Trophoblast cell (in vitro differentiated cells and primary cell): ENCODE measurements at regions not wholly inside any gene's neighbourhood (a gene's known extent, or its start where the extent isn't known, plus 50 kb on each side); places are given as distances from the start of the nearest gene placed in this dataset.

Experiments used
- DNase-seq, 2 donors: peaks; one replicate each; pipeline ENCODE4 v3.0.0-alpha.2; 2016
- H2AFZ ChIP-seq: 2 replicates; pipeline ENCODE4 v1.6.1; 2013; ENCODE audit warnings: low read length, moderate library complexity, mild to moderate bottlenecking; ENCODE audit not compliant: insufficient read depth, poor library complexity
- H2AK5ac ChIP-seq: 2 replicates; pipeline ENCODE4 v1.6.1; 2013; ENCODE audit warnings: mild to moderate bottlenecking, low read length
- H2BK120ac ChIP-seq: 2 replicates; pipeline ENCODE4 v1.6.1; 2013; ENCODE audit warnings: low read length, mild to moderate bottlenecking, moderate library complexity; ENCODE audit not compliant: insufficient read depth, poor library complexity
- H2BK12ac ChIP-seq: 2 replicates; pipeline ENCODE4 v1.6.1; 2013; ENCODE audit warnings: mild to moderate bottlenecking, low read length, moderate library complexity
- H2BK5ac ChIP-seq: 2 replicates; pipeline ENCODE4 v1.6.1; 2013; ENCODE audit warnings: low read length, low read depth, moderate library complexity, mild to moderate bottlenecking; ENCODE audit not compliant: poor library complexity
- H3K14ac ChIP-seq: 2 replicates; pipeline ENCODE4 v1.6.1; 2013; ENCODE audit warnings: mild to moderate bottlenecking, low read length
- H3K18ac ChIP-seq: 2 replicates; pipeline ENCODE4 v1.6.1; 2013; ENCODE audit warnings: mild to moderate bottlenecking, low read length
- H3K23ac ChIP-seq: 2 replicates; pipeline ENCODE4 v1.6.1; 2013; ENCODE audit warnings: low read length
- H3K27ac ChIP-seq: 2 replicates; pipeline ENCODE4 v1.5.1; 2013; ENCODE audit warnings: low read depth, mild to moderate bottlenecking, inconsistent platforms, low read length, moderate library complexity
- H3K27me3 ChIP-seq: 2 replicates; pipeline ENCODE4 v1.6.1; 2013; ENCODE audit warnings: inconsistent platforms, mild to moderate bottlenecking, low read length, moderate library complexity; ENCODE audit not compliant: insufficient read depth
- H3K36me3 ChIP-seq, 2 experiments: 1 replicate in 1 of 2; 2 replicates in 1 of 2; pipeline ENCODE4 v1.6.1; 2013; ENCODE audit warnings: low read length in 2 of 2, mild to moderate bottlenecking in 2 of 2, moderate library complexity in 1 of 2; ENCODE audit not compliant: insufficient read depth in 2 of 2, control insufficient read depth in 1 of 2
- H3K4ac ChIP-seq: 2 replicates; pipeline ENCODE4 v1.6.1; 2013; ENCODE audit warnings: low read depth, mild to moderate bottlenecking, low read length, moderate library complexity
- H3K4me1 ChIP-seq, 2 experiments: 1 replicate in 1 of 2; 2 replicates in 1 of 2; pipeline ENCODE4 v1.6.1; 2013; ENCODE audit warnings: low read length in 2 of 2, mild to moderate bottlenecking in 2 of 2, moderate library complexity in 1 of 2; ENCODE audit not compliant: insufficient read depth in 2 of 2, control insufficient read depth in 1 of 2
- H3K4me2 ChIP-seq: 2 replicates; pipeline ENCODE4 v1.6.1; 2013; ENCODE audit warnings: inconsistent platforms, mild to moderate bottlenecking, low read length, moderate library complexity
- H3K4me3 ChIP-seq: 2 replicates; pipeline ENCODE4 v1.5.1; 2013; ENCODE audit warnings: mild to moderate bottlenecking, low read depth, low read length, inconsistent platforms
- H3K79me1 ChIP-seq: one replicate; pipeline ENCODE4 v1.6.1; 2013; ENCODE audit warnings: low read length
- H3K79me2 ChIP-seq: 2 replicates; pipeline ENCODE4 v1.6.1; 2013; ENCODE audit warnings: low read length, mild to moderate bottlenecking; ENCODE audit not compliant: control insufficient read depth, insufficient read depth, poor library complexity
- H3K9ac ChIP-seq: 2 replicates; pipeline ENCODE4 v1.6.1; 2013; ENCODE audit warnings: mild to moderate bottlenecking, low read length
- H3K9me3 ChIP-seq: 2 replicates; pipeline ENCODE4 v1.6.1; 2013; ENCODE audit warnings: low read depth, mild to moderate bottlenecking, control low read depth, inconsistent platforms, low read length; ENCODE audit not compliant: insufficient read depth
- H4K12ac ChIP-seq: 2 replicates; pipeline ENCODE4 v1.6.1; 2013; ENCODE audit warnings: low read depth, mild to moderate bottlenecking, low read length, moderate library complexity
- H4K8ac ChIP-seq: 2 replicates; pipeline ENCODE4 v1.6.1; 2013; ENCODE audit warnings: low read depth, mild to moderate bottlenecking, low read length, moderate library complexity
- H4K91ac ChIP-seq: one replicate; pipeline ENCODE4 v1.6.1; 2013; ENCODE audit warnings: low read depth, mild to moderate bottlenecking, low read length, moderate library complexity
- WGBS: extraction: QIAGEN DNeasy Blood & Tissue Kit; methylation state at CpG from one replicate; pipeline ENCODE4 v1.1.7; 2013; ENCODE audit warnings: missing lambda C conversion rate; ENCODE audit not compliant: insufficient read length, insufficient coverage; ENCODE audit errors: extremely low coverage; 5-methylcytosine and 5-hydroxymethylcytosine counted together

- H2BK120ac ChIP-seq = no peak overlapping the region
- H3K4me3 ChIP-seq = no peak overlapping the region
- no peak overlapping the region for H3K9ac ChIP-seq
- H3K18ac ChIP-seq = no peak overlapping the region
- no peak overlapping the region for H2AK5ac ChIP-seq
- H3K4me1 ChIP-seq = peaks cover 0 to 6% of the 10 kb centered on the region in 2 experiments
- 100% methylated on average over 1 of the region's 4 CpGs for WGBS
- no peak overlapping the region for H2AFZ ChIP-seq
- H3K79me1 ChIP-seq = peaks cover 2% of the 10 kb centered on the region
- H3K79me2 ChIP-seq = no peaks in the 10 kb centered on the region
- no peak overlapping the region for H4K91ac ChIP-seq
- H2BK5ac ChIP-seq = no peak overlapping the region
- H2BK12ac ChIP-seq = no peak overlapping the region
- H4K8ac ChIP-seq = no peak overlapping the region
- H3K27me3 ChIP-seq = no peaks in the 10 kb centered on the region
- no peak for DNase-seq
- H3K9me3 ChIP-seq = peaks cover 8% of the 10 kb centered on the region
- H3K4me2 ChIP-seq = no peak overlapping the region
- H3K23ac ChIP-seq = no peak overlapping the region
- no peak overlapping the region for H3K27ac ChIP-seq
- no peak overlapping the region for H3K14ac ChIP-seq
- H3K36me3 ChIP-seq = no peaks in the 10 kb centered on the region
- no peak overlapping the region for H4K12ac ChIP-seq
- H3K4ac ChIP-seq = no peak overlapping the region
Observed at GRCh38 chr10:28849821-28850220, 172.5 kb downstream of the BAMBI start.

GRCh38 chr10:28850784-28851183 lies 173.5 kb downstream of the BAMBI start:
- H4K8ac ChIP-seq = no peak overlapping the region
- no peak overlapping the region for H3K9ac ChIP-seq
- H3K14ac ChIP-seq = no peak overlapping the region
- H3K79me1 ChIP-seq = peaks cover 2% of the 10 kb centered on the region
- no peak overlapping the region for H3K4ac ChIP-seq
- H2AK5ac ChIP-seq = no peak overlapping the region
- no peaks in the 10 kb centered on the region for H3K36me3 ChIP-seq
- H2BK120ac ChIP-seq = no peak overlapping the region
- no peak overlapping the region for H3K4me3 ChIP-seq
- no peak overlapping the region for H2AFZ ChIP-seq
- H3K18ac ChIP-seq = no peak overlapping the region
- no peaks in the 10 kb centered on the region for H3K27me3 ChIP-seq
- H2BK5ac ChIP-seq = no peak overlapping the region
- H3K4me2 ChIP-seq = no peak overlapping the region
- H3K9me3 ChIP-seq = peaks cover 2% of the 10 kb centered on the region
- WGBS = no CpG with 5 or more reads among the region's 6 CpGs
- H3K27ac ChIP-seq = no peak overlapping the region
- DNase-seq = no peak
- no peak overlapping the region for H4K12ac ChIP-seq
- no peak overlapping the region for H2BK12ac ChIP-seq
- H4K91ac ChIP-seq = no peak overlapping the region
- H3K4me1 ChIP-seq = peaks cover 0 to 6% of the 10 kb centered on the region in 2 experiments
- H3K79me2 ChIP-seq = no peaks in the 10 kb centered on the region
- H3K23ac ChIP-seq = no peak overlapping the region

GRCh38 chr10:28853195-28853594 lies 175.9 kb downstream of the BAMBI start:
- no peak overlapping the region for H4K91ac ChIP-seq
- H3K79me1 ChIP-seq = peaks cover 2% of the 10 kb centered on the region
- no peak overlapping the region for H2BK120ac ChIP-seq
- H2BK12ac ChIP-seq = no peak overlapping the region
- H3K36me3 ChIP-seq = no peaks in the 10 kb centered on the region
- H3K4me1 ChIP-seq = peaks cover 0 to 6% of the 10 kb centered on the region in 2 experiments
- no peak overlapping the region for H3K18ac ChIP-seq
- H2BK5ac ChIP-seq = no peak overlapping the region
- H2AFZ ChIP-seq = no peak overlapping the region
- no peak overlapping the region for H3K23ac ChIP-seq
- H3K4me3 ChIP-seq = no peak overlapping the region
- H3K79me2 ChIP-seq = no peaks in the 10 kb centered on the region
- no peak for DNase-seq
- no peak overlapping the region for H3K9ac ChIP-seq
- H2AK5ac ChIP-seq = no peak overlapping the region
- no peak overlapping the region for H3K27ac ChIP-seq
- no peak overlapping the region for H4K8ac ChIP-seq
- H3K9me3 ChIP-seq = peaks cover 4% of the 10 kb centered on the region
- H4K12ac ChIP-seq = no peak overlapping the region
- no peak overlapping the region for H3K4ac ChIP-seq
- H3K14ac ChIP-seq = no peak overlapping the region
- H3K4me2 ChIP-seq = no peak overlapping the region
- no CpG with 5 or more reads among the region's 5 CpGs for WGBS
- no peaks in the 10 kb centered on the region for H3K27me3 ChIP-seq

- no peak overlapping the region for H4K8ac ChIP-seq
- no peak for DNase-seq
- H2AK5ac ChIP-seq = no peak overlapping the region
- no peaks in the 10 kb centered on the region for H3K36me3 ChIP-seq
- H3K27ac ChIP-seq = no peak overlapping the region
- no peak overlapping the region for H2BK120ac ChIP-seq
- no peak overlapping the region for H3K4ac ChIP-seq
- no CpG with 5 or more reads among the region's 2 CpGs for WGBS
- no peaks in the 10 kb centered on the region for H3K79me2 ChIP-seq
- H4K91ac ChIP-seq = no peak overlapping the region
- H3K9me3 ChIP-seq = peaks cover 4% of the 10 kb centered on the region
- H2BK5ac ChIP-seq = no peak overlapping the region
- no peak overlapping the region for H2BK12ac ChIP-seq
- no peak overlapping the region for H3K4me3 ChIP-seq
- H3K18ac ChIP-seq = no peak overlapping the region
- H3K14ac ChIP-seq = no peak overlapping the region
- no peak overlapping the region for H4K12ac ChIP-seq
- H3K9ac ChIP-seq = no peak overlapping the region
- peaks cover 2% of the 10 kb centered on the region for H3K79me1 ChIP-seq
- H2AFZ ChIP-seq = no peak overlapping the region
- peaks cover 0 to 6% of the 10 kb centered on the region in 2 experiments for H3K4me1 ChIP-seq
- no peak overlapping the region for H3K4me2 ChIP-seq
- no peak overlapping the region for H3K23ac ChIP-seq
- H3K27me3 ChIP-seq = no peaks in the 10 kb centered on the region
Observed at GRCh38 chr10:28857164-28857563, 179.8 kb downstream of the BAMBI start.
